ENCODE measurements at regions not wholly inside any gene's neighbourhood (a gene's known extent, or its start where the extent isn't known, plus 50 kb on each side); places are given as distances from the start of the nearest gene placed in this dataset.

- TF ChIP-seq CTCF (IDR thresholded peaks at IDR 0.05), result no peak
- TF ChIP-seq POLR2A (IDR thresholded peaks at IDR 0.05), result no peak
These were observed 59.3 kb downstream of the RDH14 start for GRCh38 chr2:18501156-18501555.
